ENCODE measurements at regions not wholly inside any gene's neighbourhood (a gene's known extent, or its start where the extent isn't known, plus 50 kb on each side); places are given as distances from the start of the nearest gene placed in this dataset.

- TF ChIP-seq POLR2A (IDR thresholded peaks at IDR 0.05) (no peak), CTCF (IDR thresholded peaks at IDR 0.05) (no peak)
These were observed 560.5 kb upstream of the NRG3 start for GRCh38 chr10:81314471-81314870.

All from lower leg skin (tissue), 3 donors.